HG03135 (cell line): ENCODE measurements at regions not wholly inside any gene's neighbourhood (a gene's known extent, or its start where the extent isn't known, plus 50 kb on each side); places are given as distances from the start of the nearest gene placed in this dataset.
"Not testable (repeated sequence)": the region's sequence is repeated elsewhere in the genome, so short reads cannot be mapped to it uniquely, and the experiment has no call there.

Experiments
- ATAC-seq: cut with Tn5 transposase; IDR thresholded peaks from one replicate; pipeline ENCODE4 v1.9.1; 2021; ENCODE audit warnings: mild to moderate bottlenecking, moderate library complexity; ENCODE audit not compliant: unreplicated experiment

- no peak for ATAC-seq
These were observed 516.7 kb downstream of the KCNT2 start for GRCh38 chr1:196091397-196092135.

DNA sequence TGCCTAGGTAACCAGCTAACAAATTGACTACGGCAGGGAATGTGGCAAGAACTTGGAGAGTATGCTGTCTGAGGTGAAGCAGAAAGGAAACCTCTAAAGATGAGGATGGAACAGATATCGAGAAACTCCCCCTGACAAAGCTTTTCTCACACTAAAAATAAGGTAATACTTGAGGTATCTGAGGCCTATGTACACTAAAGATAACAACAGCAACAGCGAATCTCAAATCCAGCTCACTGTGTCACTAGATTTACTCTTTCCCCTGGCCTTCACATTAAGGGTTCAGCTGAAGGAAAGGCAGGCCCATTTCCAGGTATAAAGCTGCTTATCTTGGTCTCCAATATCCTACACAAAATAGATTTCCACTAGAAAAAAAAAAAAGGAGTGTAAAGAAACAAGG lies 518.0 kb downstream of the KCNT2 start:
- no peak for ATAC-seq

DNA sequence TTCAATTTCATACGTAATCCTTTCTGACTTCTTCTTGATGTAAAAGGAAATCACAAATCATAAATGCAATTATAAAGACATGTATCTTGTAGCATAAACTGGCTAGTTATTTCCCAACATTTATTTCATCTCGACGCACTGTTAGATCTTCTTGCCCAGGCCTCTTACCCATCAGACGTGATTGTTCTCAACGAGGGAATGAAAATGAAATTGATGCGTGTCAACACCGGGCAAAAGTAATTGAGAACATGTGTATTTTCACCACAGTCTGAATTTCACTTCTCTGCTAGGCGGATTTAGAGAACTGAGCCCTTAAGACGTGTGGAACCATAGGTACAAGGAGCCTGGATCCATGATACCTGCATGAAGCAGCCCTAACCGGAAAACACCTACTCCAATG lies 519.7 kb downstream of the KCNT2 start:
- ATAC-seq = no peak

DNA sequence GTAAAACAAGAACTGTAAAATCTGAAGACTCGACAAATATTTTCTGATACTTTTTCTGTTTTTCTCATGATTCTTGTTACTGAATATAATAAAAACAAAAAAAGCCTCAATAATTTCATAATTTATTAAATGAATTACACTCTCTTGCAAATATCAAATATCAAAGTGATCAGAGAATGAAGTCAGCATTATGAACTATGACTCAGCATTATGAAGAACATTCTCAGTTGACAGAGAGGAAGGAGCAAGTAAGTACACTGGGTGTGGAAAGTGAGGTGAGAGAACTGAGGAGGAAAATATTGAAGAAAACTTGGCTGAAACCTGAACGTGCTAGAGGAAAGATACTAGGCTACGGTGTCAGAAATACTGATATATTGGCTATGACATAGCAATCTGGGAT lies 529.5 kb downstream of the KCNT2 start:
- ATAC-seq = no peak

- no peak for ATAC-seq
These were observed 532.6 kb downstream of the KCNT2 start for GRCh38 chr1:196075621-196076020.

- no peak for ATAC-seq
These were observed 534.1 kb downstream of the KCNT2 start for GRCh38 chr1:196074182-196074581.

GRCh38 chr1:196071447-196071846 lies 536.8 kb downstream of the KCNT2 start:
- no peak for ATAC-seq

- no peak for ATAC-seq
These were observed 537.3 kb downstream of the KCNT2 start for GRCh38 chr1:196070940-196071339.

GRCh38 chr1:196063952-196064351 lies 544.3 kb downstream of the KCNT2 start:
- no peak for ATAC-seq

- no peak for ATAC-seq
These were observed 544.9 kb downstream of the KCNT2 start for GRCh38 chr1:196063294-196063693.

GRCh38 chr1:196060539-196060938 lies 547.7 kb downstream of the KCNT2 start:
- ATAC-seq = no peak

- no peak for ATAC-seq
These were observed 549.0 kb downstream of the KCNT2 start for GRCh38 chr1:196059210-196059609.

- ATAC-seq = no peak
These were observed 551.3 kb downstream of the KCNT2 start for GRCh38 chr1:196056966-196057365.

GRCh38 chr1:196049407-196049806 lies 558.8 kb downstream of the KCNT2 start:
- ATAC-seq = no peak

DNA sequence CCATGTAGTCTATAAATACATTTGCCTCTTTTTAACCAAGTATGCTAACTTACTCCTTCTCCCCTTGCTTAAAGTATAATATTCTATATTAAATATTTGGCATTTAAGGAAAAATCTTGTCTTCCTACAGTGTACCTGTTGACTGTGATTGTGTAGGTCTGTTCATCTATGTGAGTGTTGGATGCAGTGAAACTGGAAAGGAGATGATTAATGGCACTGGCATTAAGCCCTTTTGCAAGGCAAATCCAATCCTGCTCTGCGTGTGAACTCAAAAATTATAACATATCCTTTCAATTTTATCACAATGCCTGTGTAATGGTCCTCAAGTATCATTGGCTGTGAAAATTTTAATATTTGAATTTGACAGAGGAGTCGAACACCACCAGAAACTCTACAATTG lies 565.0 kb downstream of the KCNT2 start:
- no peak for ATAC-seq

DNA sequence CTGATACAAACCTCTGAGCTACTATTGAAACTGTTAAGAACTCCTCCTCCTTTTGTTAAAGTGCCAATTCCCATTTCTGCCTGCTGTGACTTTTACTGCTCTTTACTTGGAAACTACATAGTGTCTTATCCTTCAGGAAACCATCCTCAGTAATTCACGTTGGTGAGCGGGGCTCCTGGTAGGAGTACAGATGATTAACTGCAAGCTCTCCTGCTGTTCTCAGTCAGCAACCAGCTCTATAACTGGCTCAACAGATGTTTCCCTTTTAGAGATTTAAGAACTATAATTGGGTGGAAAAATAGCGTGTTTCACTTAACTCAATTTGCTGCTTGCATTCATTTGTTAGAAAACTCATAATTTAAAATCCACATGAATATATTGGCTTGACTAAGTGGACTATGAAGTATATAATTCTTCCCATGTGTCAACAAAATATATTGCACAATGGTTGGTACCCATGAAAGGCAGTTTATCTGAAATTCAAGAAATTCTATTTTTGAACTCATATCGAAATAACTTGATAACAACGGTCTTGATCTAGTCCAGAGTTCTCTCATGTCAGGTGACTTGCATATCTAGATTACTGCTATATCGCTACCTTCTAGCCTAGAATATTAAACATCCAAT lies 574.0 kb downstream of the KCNT2 start:
- no peak for ATAC-seq

GRCh38 chr1:196031387-196031786 lies 576.9 kb downstream of the KCNT2 start:
- not testable (repeated sequence) for ATAC-seq

DNA sequence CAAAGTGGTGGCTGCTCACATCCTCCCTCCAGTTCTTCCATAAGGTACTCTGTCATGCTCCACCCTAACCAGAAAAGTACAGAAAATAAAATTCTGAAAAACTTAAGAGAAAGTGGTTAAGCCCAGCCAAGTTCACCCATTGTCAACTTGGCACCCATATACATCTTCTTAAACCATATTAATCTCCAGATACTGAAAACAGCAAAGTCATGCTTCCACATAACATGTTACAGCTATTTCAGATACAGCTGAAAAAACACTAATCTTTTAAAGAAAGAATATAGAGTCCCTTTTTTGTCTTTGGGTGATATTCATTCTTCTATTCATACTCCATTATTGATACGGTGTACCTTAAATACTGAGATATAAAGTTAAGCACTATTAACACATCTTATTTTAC lies 577.8 kb downstream of the KCNT2 start:
- ATAC-seq = no peak

DNA sequence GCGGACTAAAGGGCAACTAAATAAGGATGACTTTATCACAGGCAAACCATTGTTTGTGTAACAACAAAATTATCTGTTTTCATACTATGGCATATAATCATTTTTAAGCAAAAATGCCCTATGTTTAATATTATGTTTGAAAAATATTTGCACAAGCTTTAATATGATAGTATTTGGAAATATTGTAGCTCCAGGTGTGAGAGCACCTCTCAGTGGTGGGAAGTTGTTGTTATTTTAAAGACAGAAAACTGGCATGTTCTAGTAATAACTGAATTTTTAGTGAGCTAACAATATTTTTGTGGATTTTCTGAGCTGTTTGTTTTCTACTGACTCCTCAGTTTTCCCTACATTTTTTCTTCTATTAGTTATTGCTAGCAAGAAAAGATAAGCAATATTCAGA lies 578.8 kb downstream of the KCNT2 start:
- ATAC-seq = no peak

DNA sequence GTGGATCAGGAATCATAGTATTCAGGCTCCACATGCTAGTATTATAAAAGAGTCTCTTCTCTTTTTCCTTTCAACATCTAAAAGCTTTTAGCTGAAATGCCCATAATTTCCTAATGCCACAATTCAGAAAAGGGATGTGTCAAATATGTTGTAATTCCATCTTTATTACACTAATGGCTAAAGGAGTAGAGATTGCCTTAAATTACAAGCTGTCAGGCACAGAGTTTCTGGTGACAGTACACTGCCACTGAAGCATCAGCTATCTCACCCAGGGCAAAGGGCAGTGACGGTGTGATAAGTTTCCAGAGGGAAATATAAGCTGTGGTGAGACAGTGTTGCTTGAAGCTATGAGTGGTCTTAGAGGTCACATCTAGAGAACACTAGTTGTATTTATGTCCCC lies 581.1 kb downstream of the KCNT2 start:
- no peak for ATAC-seq

DNA sequence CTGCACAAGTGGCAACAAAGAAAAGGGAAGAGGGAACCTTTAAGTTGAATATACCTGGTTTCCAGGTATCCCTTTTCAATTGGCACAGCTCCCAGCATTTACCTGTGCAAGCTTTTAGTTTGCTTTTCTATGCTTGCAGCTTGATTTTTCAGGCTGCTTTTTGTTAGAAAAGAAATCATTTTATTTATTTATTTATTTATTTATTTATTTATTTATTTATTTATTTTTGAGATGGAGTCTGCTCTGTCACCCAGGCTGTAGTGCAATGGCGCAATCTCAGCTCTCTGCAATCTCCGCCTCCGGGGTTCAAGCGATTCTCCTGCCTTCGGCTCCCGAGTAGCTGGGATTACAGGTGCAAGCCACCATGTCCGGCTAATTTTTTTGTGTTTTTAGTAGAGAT lies 587.1 kb downstream of the KCNT2 start:
- ATAC-seq = not testable (repeated sequence)

DNA sequence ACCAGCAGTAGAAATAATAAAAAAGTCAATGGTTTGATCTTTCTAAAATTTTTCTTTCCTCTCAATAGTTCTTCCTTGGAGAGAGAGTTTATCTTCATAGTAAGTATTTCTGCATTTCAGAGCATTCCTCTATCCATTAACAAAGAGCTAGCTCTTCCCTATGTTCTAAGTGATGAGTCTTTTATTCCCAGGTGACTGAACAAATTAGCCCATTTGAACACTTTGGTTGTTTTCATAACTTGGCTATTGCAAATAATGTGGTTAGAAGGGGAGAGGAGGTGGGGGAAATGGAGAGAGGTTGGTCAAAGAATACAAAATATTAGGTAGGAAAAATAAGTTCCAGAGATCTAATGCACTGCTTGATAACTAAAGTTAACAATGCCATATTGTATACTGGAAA lies 598.9 kb downstream of the KCNT2 start:
- ATAC-seq = no peak

GRCh38 chr1:196007763-196008162 lies 600.5 kb downstream of the KCNT2 start:
- ATAC-seq = no peak
